CD4-positive, alpha-beta T cell treated with Interleukin-1 beta for 1 hour (primary cell): ENCODE measurements at regions not wholly inside any gene's neighbourhood (a gene's known extent, or its start where the extent isn't known, plus 50 kb on each side); places are given as distances from the start of the nearest gene placed in this dataset.
"Not testable (repeated sequence)": the region's sequence is repeated elsewhere in the genome, so short reads cannot be mapped to it uniquely, and the experiment has no call there.

ENCODE experiments used
- DNase-seq, 2 donors: peaks; one replicate each; pipeline ENCODE4 v3.0.0-alpha.2; 2020 to 2022

DNA sequence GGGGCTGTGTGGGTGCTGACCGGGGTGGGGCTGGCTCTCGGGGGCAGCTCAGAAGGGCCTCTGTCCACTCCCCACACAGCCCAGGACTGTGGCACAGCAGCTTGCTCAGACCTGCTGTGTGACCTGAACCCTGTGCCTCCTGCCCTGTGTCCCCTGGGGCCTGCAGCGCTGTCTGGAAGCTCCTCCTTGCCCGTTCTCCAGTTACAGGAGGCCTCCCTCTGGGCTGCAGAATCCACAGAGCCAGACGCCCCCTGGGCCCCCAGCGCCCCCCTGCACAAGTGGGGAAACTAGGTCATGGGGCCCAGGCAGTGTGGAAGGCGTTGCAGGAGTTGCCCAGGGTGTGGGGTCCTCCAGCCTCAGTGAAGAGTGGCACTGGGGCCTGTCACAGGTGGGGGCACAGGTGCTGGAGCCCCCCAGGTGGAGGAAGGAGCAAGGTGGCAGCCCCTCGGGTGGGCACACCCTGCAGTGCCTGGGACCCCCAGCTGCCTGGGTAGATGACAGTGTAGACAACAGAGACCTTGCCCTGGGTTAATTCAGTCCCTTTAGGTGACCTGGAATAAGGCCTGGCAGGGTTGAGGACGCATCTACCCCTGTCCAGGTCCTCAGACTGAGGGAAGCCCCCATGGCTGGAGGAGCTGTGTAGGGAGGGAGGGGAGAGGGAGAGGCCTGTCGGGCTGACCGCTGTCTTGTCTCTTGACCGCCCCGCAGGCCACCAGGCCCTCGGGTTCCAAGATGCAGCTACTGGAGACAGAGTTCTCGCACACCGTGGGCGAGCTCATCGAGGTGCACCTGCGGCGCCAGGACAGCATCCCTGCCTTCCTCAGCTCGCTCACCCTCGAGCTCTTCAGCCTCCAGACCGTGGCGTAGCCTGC lies 120.2 kb downstream of the IGLL1 start:
- DNase-seq = not testable (repeated sequence)

DNA sequence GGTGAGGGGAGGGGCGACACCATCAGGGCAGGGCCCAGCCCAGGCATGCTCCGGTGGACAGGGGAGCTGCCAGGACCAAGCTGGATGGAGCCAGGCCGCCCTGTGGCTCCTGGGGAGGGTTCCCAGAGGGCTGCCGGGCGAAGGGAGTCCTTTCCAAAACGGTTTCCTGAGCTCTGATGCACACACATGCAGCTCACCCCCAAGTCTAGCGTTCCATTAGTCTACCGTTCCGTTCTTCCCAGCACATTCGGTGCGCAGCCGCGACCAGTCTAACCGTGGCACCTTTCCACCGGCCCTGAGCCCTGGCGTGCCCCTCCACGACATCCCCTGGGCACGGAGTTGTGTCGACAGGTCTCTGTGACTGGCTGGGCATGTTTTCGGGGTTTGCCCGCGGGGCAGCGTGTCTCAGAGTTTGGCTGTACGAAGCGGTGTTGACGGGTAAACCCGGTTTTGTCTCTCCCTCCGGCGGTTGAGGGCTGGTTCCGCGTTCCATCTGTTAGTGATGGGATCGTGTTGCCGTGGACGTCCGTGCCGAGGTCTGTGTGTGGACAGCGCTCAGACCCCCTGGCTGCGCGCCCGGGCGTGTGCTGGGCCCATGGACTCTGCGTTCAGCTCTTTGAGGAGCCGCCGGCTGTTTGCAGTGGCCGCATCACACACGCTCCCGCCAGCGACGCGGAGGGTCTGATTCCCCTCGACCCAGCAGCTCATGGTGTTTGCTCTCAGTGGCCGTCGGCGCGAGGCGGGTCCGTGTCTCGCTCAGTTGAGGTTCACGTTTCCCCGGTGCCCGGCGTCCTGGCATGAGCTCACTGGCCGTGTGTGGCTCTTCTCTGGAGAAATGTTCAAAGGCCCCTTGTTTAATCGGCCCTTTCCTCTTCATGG lies 121.2 kb downstream of the IGLL1 start:
- DNase-seq = no peak

DNA sequence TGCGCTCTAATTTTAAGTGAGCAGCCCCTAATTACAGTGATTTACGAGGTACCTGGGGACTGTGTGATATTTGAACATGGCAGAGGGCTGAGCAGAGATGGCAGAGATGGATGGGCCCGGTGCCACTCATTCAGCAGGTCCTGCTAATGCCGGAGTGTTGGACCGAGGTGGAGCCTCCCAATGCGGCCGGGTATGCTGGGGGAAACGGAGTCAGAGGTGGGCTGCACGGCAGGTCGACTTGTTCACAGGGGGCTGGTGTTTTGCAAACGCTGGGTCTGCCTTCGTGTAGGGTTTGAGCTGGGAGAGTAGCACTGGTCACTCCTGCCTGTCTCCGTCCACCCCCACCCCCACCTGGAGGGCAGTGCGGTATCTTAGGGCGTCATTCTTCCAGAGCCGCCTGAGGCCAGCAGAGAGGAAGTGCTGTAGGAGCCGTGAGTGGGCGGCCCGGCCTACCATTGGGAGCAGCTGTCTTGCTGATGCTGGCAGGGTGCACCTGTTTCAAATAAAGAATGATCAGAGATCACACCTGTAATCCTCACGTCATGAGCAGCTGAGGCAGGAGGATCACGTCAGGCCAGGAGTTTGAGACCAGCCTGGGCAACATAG lies 122.6 kb downstream of the IGLL1 start:
- no peak for DNase-seq

DNA sequence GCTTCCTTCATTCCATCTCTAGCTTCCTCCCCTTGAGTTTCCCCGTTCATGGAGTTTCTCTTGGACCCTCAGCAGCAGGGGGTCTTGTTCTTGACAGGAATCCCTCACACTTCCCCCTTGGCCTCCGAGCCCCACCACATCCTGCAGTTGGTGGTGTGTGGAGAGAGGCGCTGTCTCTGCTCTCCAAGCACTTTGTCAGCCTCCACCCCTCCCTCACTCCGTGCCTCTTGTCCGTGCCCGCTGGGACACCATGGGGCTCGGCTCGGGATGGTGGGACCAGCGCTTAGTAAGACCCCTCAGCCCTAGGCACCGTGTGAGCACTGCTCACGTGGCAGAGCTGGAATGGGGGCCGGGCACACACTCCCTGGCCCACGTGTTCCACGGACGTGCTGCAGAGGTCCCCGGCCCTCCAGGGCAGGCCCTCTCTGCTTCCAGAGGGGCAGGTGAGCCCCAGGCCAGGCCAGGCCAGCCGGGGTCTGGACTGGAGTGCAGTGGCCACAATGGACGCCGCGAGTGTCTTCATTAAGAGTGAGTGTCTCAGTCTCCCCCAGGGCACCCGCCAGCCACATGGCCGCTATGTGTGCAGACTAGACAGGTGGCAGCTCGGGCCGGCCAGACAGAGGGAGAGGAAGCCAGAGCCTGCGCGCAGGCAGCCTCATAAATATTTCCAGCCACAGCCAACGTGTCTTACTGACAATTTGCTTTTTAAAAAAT lies 123.3 kb downstream of the IGLL1 start:
- DNase-seq = not testable (repeated sequence)

DNA sequence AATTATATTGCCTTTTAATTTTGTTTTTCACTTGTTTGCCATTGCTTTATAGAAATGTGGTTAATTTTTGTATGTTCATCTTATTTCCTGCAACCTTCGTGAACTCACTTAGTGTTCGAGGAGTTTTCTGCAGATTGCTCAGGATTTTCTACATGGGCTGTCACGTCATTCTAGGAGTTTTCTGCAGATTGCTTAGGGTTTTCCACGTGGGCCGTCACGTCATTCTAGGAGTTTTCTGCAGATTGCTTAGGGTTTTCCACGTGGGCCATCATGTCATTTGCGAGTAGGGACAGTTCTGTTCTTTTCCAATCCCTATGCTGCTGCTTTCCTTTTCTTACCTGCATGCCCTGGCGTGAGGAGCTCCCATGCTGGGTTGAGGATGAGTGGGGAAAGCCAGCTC lies 125.7 kb downstream of the IGLL1 start:
- DNase-seq = not testable (repeated sequence)

DNA sequence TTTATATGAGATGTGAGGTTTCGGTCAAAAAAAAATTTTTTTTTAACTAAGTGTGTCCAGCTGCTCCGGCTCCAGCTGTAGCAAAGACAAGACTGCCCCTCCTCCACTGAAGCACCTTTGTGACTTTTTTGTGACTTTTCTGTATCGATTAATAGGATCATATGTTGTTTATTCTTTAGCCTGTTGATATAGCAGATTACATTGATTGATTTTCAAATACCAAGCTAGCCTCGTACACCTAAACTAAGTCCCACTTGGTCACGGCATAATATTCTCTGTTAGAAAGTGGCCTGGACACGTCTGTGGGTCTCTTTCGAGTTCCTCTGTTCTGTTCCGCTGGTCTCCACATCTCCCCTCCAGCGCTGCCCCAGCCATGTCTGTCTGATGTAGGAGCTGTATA lies 126.8 kb downstream of the IGLL1 start:
- no peak for DNase-seq

DNA sequence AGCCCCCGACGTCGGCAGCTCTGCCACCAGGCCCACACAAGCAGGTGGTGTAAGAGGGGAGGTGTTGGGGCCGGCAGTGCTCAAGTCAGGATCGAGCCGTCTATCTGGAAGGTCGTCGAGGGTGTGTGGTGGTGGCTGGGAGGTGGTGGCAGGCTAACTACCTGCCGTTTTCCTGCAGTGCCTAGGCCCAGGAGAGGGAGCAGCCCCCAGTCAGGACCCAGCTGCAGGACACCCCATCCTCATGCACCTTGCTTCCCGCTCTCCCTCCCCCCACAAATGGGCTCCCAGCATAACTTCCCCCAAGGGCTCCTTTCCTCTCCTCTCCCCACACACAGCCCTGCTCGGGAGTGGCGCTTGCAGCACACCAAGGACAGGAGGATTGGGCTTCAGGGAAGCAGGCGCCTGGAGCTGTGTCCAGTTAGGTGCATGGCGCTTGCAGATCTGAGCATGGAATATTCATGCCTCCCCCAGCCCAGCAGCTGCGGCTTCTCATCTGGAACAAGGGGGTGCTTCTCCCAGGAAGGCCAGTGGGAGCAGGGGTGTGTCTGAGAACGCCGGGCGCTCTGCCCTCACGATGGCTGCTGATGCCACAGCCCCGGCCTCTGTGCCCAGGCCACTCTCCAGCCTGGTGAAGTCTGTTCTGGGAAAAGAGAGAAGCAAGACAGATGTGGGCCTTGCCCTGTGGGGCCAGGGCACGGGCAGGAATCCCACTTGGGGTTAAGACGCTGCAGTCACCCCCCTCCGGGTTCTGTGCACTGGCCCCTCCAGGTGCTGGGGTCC lies 127.7 kb downstream of the IGLL1 start:
- DNase-seq = no peak

DNA sequence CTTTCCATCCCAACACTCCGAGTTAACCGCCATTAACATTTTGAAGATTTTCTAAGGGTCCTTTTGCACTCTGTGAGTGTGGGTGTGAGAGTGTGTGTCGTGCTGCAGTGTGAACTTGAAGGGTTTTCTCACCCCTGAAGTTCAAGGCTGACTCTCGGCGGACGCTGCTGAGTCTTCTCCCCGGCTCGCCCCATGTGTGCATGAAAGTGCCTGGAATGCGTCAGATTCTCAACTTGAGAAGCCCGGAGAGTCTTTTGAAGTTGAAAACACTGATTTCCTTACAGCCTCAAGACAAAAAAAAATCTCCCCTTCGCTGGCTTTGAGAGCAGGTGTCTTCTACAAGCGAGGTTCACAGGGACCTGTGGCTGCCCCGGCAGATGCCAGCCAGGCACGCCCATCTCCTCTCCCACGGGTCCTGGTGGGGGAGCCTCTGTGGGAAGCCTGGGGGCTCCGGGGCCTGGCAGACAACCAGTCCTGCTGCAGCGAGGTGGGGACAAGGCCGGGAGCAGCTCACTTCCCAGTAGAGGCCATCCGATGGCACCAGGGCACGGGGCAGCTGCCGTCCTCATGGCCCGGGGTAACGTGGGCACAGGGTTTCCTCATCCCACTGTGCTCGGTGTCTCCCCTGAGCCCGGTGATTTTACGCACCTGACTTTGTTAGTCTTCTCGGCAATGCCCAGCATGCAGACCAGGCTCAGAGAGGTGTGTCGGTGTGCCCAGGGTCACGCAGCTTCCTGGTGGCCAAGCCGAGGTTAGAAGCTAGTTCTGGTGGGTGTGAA lies 128.4 kb downstream of the IGLL1 start:
- DNase-seq = not testable (repeated sequence)

DNA sequence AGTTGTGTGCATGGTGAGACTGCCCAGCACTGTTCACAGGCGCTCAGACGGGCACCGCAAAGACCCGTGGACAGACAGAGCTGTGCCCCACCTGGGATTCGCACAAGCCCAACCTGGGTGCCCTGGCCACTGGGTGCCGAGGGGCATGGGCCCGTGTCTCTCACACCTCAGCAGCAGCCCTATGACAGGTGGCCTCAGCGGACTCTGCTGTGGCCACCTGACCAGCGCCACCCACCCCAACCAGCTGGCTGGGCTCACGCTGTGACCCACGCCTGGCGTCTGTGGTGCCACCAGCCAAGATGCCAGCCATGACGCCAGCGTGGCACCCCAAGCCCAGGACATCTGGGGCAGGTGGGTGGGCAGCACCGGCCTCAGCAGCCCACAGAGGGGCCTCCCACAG lies 129.3 kb downstream of the IGLL1 start:
- not testable (repeated sequence) for DNase-seq

DNA sequence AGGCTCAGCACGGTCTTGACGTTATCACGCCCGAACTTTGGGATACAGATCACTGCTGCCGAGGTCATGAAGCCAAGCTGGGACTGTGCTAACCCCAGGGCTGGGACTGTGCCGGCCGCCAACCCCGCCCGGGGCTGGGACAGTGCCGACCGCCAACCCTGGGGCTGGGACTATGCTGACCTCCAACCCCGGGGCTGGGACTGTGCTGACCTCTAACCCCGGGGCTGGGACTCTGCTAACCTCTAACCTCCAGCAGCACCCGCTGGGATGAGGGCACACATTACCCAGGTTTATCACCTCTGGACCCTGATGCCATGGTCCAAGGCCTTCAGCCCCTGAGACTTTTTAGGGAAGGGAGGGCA lies 129.7 kb downstream of the IGLL1 start:
- DNase-seq = no peak

DNA sequence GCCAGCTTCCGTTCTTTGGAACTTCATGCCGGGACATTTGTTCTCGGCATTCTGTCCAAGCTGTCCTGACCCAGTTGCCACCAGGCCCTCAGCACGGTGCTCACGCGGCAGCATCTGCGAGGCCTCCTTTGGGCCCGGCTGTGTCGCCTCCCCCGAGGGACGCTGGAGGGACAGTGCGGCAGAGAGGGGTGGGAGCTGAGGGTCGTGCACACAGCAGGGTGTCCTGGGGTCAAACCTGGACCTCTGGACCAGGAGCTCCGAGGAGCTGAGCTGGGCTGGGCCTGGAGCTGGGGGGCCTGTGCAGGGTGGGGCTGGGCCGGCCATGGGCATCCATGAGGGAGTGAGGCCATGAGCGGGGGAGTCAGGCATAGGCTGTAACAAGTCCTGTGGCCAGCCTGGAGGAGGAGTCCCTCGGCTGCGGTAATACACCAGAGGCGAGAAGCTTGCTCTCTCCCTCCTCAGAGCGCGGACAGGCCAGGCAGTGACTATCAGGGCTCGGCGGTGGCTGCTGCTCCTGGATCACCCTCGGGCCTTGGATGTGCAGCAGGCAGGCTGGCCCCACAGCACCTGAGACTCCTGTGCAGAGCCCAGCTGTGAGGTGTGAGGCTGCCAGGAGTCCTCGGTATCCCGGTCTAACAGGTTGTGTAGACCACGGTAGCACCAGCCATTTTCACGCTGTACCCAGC lies 130.2 kb downstream of the IGLL1 start:
- not testable (repeated sequence) for DNase-seq

DNA sequence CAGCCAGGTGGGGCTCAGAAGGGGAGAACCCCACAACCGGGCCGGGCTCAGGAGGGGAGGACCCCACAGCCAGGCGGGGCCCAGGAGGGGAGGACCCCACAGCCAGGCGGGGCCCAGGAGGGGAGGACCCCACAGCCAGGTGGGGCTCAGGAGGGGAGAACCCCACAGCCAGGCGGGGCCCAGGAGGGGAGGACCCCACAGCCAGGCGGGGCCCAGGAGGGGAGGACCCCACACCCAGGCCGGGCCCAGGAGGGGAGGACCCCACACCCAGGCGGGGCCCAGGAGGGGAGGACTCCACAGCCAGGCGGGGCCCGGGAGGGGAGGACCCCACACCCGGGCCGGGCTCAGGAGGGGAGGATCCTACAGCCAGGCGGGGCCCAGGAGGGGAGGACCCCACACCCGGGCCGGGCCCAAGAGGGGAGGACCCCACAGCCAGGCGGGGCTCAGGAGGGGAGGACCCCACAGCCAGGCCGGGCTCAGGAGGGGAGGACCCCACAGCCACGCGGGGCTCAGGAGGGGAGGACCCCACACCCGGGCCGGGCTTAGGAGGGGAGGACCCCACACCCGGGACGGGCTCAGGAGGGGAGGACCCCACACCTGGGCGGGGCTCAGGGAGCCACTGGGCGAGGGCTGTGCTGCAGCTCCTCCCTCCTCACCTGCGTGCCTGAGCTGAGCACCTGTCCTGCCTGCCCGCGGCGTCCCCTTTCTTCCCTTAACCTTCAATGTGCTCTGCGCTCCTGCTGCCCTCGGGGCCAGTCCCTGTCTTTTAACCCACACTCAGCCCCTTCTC lies 131.4 kb downstream of the IGLL1 start:
- not testable (repeated sequence) for DNase-seq

DNA sequence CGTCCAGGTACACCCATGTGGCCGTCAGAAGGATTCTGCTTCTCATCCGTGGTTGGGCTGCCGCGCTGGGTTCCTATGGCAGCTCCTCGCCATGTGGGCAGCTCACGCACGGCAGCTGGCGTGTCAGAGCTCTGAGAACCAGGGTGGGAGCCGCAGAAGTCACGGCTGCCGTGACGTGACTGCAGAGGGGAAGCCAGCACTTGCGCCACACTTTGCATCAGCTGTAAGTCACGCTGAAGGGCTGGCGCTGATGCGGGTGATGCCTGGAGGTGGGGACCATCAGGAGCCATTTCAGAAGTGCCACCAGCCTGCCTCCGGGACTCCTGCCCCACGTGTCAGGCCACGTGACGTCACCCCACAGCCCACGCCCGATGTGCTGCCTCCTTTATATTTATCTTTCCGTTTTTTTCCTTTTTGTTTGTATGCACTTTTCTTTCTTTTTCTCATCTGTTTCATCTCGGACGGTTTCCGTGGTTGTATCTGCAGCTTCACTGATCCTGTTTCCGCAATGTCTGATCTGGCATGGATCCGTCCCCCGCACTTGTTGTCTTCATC lies 133.2 kb downstream of the IGLL1 start:
- no peak for DNase-seq

DNA sequence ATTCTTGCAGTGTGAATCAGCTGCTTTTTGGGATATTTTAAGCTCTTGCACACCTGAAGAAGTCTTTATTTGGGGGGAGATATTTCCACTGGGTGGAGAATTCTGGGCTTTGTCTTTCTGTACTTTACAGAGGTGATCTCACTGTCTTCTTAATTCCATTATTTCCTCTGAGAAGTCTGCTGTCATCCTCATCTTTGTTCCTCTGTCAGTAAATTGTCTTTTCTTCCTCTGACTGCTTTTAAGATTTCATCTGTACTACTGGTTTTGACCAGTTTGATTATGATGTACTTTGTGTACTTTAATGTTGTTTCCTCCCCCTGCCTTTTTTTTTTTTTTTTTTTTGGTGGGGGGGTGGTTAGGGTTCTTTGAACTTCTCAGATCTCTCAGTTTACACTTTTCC lies 133.9 kb downstream of the IGLL1 start:
- DNase-seq = not testable (repeated sequence)

DNA sequence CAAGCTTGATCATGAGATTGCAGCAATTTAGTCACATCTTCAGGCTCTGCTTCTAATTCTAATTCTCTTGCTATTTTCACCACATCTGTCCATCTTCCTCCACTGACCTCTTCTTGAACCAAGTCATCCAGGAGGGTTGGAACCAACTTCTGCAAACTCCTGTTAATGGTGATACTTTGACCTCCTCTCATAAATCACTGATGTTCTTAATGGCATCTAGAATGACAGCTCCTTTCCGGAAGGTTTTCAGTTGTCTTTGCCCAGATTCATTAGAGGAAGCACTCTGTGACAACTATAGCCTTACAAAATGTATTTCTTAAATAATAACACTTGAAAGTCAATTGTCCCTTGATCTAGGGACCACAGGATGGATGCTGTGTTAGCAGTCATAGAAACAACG lies 136.2 kb downstream of the IGLL1 start:
- DNase-seq = not testable (repeated sequence)

DNA sequence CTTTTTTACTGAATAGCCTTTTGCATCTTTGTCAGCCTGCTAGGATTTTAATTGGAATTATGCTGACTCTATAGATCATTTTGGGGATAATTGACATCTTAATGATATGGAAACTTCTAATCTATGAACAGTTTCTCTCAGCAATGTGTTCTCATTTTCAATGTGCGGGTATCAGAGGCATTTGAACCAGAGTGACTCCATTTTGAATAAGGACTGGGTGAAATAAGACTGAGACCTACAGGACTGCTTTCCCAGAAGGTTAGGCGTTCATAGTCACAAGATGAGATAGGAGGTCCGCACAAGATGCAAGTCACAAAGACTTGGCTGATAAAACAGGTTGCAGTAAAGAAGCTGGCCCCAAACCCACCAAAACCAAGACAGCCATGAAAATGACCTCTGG lies 140.5 kb downstream of the IGLL1 start:
- DNase-seq = not testable (repeated sequence)

DNA sequence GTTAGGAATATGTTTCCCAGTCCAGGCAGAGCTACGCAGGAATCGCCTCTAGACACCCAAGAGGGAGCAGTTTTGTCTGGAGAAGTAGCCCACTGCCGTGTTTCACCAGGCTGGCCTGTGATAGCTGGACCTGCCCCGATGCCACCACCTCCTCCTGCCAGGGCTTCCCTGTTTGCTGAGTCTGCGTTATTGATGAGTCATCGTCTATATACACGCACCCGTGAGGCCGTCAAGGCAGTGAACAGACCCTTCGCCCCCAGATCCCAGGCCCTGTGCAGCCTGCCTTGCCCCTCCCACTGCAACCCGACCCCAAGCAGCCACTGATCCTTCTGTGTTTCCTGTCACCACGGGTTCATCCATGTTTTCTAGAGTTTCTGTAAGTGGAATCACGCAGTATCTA lies 141.9 kb downstream of the IGLL1 start:
- DNase-seq = no peak

DNA sequence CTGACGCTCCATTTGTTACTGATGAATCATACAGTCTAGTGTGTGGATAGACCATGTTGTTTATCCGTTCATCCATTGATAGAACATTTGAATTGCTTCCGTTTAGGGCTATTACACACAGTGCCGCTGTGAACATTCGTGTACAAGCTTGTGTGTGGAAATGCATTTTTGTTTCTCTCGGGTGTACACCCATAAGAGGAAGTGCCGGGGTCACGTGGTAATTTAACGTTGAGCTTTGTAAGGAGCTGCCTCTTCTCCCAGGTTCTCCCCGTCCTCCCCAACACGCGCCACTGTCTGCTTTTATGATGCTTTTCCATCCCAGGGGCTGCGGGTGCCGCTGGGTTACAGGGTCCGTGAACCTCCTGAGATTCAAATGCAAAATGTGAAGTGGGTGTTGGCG lies 142.3 kb downstream of the IGLL1 start:
- no peak for DNase-seq

DNA sequence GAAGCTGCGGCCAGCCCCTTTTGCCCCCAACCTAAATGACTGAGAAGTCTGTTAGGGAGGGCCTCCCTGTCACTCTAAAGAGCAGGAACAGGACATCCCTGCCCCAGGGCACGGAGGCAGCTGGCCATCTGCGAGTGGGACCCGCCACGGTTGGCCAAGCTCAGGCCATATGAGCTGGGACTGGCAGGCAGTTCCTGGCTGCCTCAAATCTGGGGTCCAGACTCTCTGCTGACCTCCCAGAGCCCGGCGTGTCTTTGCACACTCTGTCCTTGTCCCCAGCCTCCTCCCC lies 143.0 kb downstream of the IGLL1 start:
- DNase-seq = not testable (repeated sequence)
